ENCODE measurements at regions not wholly inside any gene's neighbourhood (a gene's known extent, or its start where the extent isn't known, plus 50 kb on each side); places are given as distances from the start of the nearest gene placed in this dataset.
"Not testable (repeated sequence)": the region's sequence is repeated elsewhere in the genome, so short reads cannot be mapped to it uniquely, and the experiment has no call there.

- peak; percentile 46 for DNase-seq
Measured at GRCh38 chr6:15147827-15148226, 98.0 kb upstream of the JARID2 start.

GRCh38 chr6:15148356-15148946 is 97.4 kb upstream of the JARID2 start:
- DNase-seq = peak; percentile 97

- DNase-seq = no peak
Measured at GRCh38 chr6:15150207-15150606, 95.7 kb upstream of the JARID2 start.

GRCh38 chr6:15152700-15153099 is 93.2 kb upstream of the JARID2 start:
- DNase-seq = peak; percentile 88

GRCh38 chr6:15153191-15153590 is 92.7 kb upstream of the JARID2 start:
- no peak for DNase-seq

- no peak for DNase-seq
Measured at GRCh38 chr6:15157479-15157878, 88.4 kb upstream of the JARID2 start.

- no peak for DNase-seq
Measured at GRCh38 chr6:15158821-15159619, 86.8 kb upstream of the JARID2 start.

- DNase-seq = no peak
Measured at GRCh38 chr6:15160812-15161211, 85.1 kb upstream of the JARID2 start.

- DNase-seq = not testable (repeated sequence)
Measured at GRCh38 chr6:15164855-15165254, 81.0 kb upstream of the JARID2 start.

- DNase-seq = no peak
Measured at GRCh38 chr6:15166121-15166520, 79.7 kb upstream of the JARID2 start.

GRCh38 chr6:15170126-15170525 is 75.7 kb upstream of the JARID2 start:
- no peak for DNase-seq

GRCh38 chr6:15171026-15171425 is 74.8 kb upstream of the JARID2 start:
- DNase-seq = no peak

GRCh38 chr6:15176816-15177370 is 69.0 kb upstream of the JARID2 start:
- DNase-seq = no peak

GRCh38 chr6:15183979-15184378 is 61.9 kb upstream of the JARID2 start:
- no peak for DNase-seq

- DNase-seq = no peak
Measured at GRCh38 chr6:15184441-15184861, 61.4 kb upstream of the JARID2 start.

- DNase-seq = not testable (repeated sequence)
Measured at GRCh38 chr6:15185111-15185510, 60.8 kb upstream of the JARID2 start.

- not testable (repeated sequence) for DNase-seq
Measured at GRCh38 chr6:15193451-15193850, 52.4 kb upstream of the JARID2 start.

GRCh38 chr6:15194453-15194852 is 51.4 kb upstream of the JARID2 start:
- no peak for DNase-seq
